Mucosa of rectum (tissue), 2 donors: ENCODE measurements at regions not wholly inside any gene's neighbourhood (a gene's known extent, or its start where the extent isn't known, plus 50 kb on each side); places are given as distances from the start of the nearest gene placed in this dataset.

Source experiments
- H3K27ac ChIP-seq, 2 donors: one replicate each; pipeline ENCODE4 v1.7.0; 2013; ENCODE audit warnings: inconsistent platforms in 2 of 2, low read depth in 2 of 2, low read length in 2 of 2
- H3K27me3 ChIP-seq, 2 donors: one replicate each; pipeline ENCODE4 v1.7.0; 2013; ENCODE audit warnings: low read length in 2 of 2; ENCODE audit not compliant: control insufficient read depth in 2 of 2, insufficient read depth in 2 of 2
- H3K36me3 ChIP-seq, 2 donors: one replicate each; pipeline ENCODE4 v1.7.0; 2013; ENCODE audit warnings: low read length in 2 of 2; ENCODE audit not compliant: control insufficient read depth in 2 of 2, insufficient read depth in 2 of 2
- H3K4me1 ChIP-seq, 2 donors: one replicate each; pipeline ENCODE4 v1.7.0; 2013; ENCODE audit warnings: low read length in 2 of 2, mild to moderate bottlenecking in 1 of 2; ENCODE audit not compliant: control insufficient read depth in 2 of 2, insufficient read depth in 2 of 2
- H3K4me3 ChIP-seq, 2 donors: one replicate each; pipeline ENCODE4 v1.7.0; 2013; ENCODE audit warnings: low read length in 2 of 2
- H3K9ac ChIP-seq, 2 donors: one replicate each; pipeline ENCODE4 v1.7.0; 2013; ENCODE audit warnings: low read length in 2 of 2, low read depth in 1 of 2, mild to moderate bottlenecking in 1 of 2
- H3K9me3 ChIP-seq, 2 donors: one replicate each; pipeline ENCODE4 v1.7.0; 2013; ENCODE audit warnings: low read length in 2 of 2; ENCODE audit not compliant: control insufficient read depth in 2 of 2
- donor health status: healthy.
- donor health status: Normal muscosa, but diverticular disease.

DNA sequence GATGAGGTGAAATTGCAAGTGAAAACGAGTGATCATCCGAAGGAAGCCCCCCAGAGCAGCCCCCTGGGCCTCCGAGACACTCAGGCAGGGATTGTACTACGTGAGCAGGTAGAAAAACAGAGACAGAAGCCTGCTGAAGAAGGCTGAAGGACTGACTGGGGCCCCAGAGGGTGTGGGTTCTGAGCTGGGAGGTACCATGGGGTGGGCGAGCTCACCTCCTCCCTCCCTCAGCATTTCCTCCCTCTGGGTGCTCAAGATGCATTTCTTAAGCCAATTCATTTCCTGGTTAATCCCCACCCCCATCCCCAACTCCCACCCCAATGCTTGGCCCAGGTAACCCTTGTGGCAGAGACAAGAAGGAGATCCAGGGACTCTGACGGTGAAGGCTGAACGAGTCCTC lies 108.7 kb downstream of the BDH1 start:
- no peaks in the 10 kb centered on the region for H3K9me3 ChIP-seq
- H3K27ac ChIP-seq: no peak overlapping the region
- H3K9ac ChIP-seq: no peak overlapping the region
- H3K4me1 ChIP-seq: no peaks in the 10 kb centered on the region
- H3K4me3 ChIP-seq: no peak overlapping the region
- H3K36me3 ChIP-seq: no peaks in the 10 kb centered on the region
- no peaks in the 10 kb centered on the region for H3K27me3 ChIP-seq

DNA sequence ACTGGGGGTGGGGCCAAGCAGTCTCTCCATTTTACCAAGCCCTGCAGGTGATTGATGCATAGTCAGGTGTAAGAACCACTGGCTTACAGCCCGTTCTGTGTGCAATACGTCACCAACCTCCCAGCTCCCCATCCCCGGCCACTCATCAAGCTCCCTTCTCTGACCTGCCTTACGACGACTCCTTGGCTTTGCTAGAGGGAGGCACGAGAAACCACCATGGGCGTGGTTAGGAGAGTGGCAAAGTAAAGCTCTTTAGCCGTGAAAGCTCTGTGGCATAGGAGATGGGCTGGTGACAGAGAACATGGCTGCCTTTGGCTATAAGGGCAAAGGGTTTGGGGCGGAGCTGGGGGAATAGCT lies 109.1 kb downstream of the BDH1 start:
- Histone ChIP-seq H3K4me1 (no peaks in the 10 kb centered on the region), H3K4me3 (no peak overlapping the region), H3K9me3 (no peaks in the 10 kb centered on the region), H3K9ac (no peak overlapping the region), H3K36me3 (no peaks in the 10 kb centered on the region), H3K27ac (no peak overlapping the region), H3K27me3 (no peaks in the 10 kb centered on the region)

DNA sequence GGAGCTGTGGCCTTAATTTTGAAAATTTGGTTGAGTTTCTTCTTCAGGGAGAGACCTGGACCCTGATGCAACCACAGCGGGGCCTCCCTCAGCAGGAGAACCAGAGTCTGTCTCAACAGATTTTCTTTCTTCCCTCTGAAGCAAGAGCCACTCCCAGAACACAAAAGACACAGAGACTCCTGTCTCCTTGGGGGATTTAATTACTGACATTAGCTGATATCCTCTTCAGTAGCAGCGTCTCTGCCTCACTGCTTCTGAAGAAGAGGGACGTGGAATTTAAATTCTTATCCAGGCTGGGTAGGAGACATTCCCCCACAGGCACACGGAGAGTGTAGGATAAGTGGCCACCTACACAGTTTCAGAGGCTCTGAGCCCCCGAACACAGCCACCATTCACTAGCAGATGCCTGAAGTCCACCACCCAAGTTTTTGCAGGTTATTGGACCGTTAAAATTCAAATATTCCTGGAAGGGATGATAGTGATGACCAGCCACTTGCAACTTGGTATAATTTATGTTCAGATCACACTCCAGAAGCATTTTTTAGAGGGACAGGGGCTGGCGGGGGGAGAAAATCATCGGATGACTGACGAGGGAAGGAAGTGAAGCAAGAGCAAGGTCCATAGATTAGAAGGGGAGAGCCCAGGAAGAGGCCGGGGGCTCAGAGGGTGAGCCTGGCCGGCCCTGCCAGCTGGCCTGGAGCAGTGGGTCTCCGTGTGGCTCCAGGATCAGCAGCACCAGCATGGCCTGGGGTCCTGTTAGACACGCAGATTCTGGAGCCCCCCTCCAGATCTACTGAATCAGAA lies 109.7 kb downstream of the BDH1 start:
- Histone ChIP-seq H3K27ac (no peak overlapping the region), H3K36me3 (no peaks in the 10 kb centered on the region)

DNA sequence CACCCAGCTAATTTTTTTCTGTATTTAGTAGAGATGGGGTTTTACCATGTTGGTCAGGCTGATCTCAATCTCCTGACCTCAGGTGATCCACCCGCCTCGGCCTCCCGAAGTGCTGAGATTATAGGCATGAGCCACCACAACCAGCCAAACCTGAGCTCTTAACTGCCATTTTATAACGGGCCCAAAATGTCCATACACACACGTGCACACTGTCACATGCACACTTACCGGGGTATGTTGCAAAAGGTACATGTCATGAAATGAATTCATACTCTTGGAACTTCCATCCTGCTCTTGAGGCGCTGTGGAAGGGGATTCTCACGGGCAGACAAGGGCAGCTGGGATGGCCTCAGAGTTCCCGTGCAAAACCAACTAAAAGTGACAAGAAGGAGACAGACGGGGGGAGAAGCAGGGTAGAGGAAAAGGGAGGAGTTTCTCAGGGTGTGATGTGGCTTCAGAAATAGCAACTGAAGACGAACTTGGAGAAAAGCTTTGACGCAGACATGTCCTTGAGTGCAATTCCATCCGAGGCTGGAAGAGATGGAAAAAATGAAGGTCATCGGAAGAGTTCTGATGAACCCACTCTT lies 110.9 kb downstream of the BDH1 start:
- no peaks in the 10 kb centered on the region for H3K9me3 ChIP-seq
- H3K4me1 ChIP-seq: no peaks in the 10 kb centered on the region
- H3K9ac ChIP-seq: no peak overlapping the region
- H3K27me3 ChIP-seq: peaks cover 0 to 3% of the 10 kb centered on the region in 2 donors
- no peak overlapping the region for H3K4me3 ChIP-seq
- H3K36me3 ChIP-seq: no peaks in the 10 kb centered on the region
- H3K27ac ChIP-seq: no peak overlapping the region

More for the DNA sequence above, 109.7 kb downstream of the BDH1 start:
- Histone ChIP-seq H3K27me3 (no peaks in the 10 kb centered on the region), H3K4me1 (no peaks in the 10 kb centered on the region), H3K9ac (no peak overlapping the region), H3K4me3 (no peak overlapping the region), H3K9me3 (no peaks in the 10 kb centered on the region)

DNA sequence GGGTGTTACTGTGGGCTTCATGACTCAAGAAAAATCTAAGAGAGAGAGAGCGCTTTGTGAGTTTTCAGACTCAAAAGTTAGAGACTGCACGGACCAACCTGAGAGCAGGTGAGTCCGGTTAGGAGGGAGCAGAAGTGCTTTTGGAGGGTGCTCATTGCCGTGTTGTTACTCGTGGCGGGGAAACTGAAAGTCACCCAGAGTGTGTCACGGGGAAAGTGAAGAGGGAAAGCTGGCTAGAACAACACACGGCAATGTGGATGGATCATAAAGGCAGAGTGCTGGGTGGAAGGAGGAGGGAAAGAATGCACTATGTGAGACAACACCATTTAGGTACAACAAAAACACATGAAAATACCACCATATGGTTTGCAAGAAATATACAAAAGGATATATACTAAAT lies 112.3 kb downstream of the BDH1 start:
- Histone ChIP-seq H3K27me3 (peaks cover 0 to 3% of the 10 kb centered on the region in 2 donors), H3K27ac (no peak overlapping the region), H3K4me3 (no peak overlapping the region), H3K4me1 (no peaks in the 10 kb centered on the region), H3K9me3 (no peaks in the 10 kb centered on the region), H3K9ac (no peak overlapping the region), H3K36me3 (no peaks in the 10 kb centered on the region)

DNA sequence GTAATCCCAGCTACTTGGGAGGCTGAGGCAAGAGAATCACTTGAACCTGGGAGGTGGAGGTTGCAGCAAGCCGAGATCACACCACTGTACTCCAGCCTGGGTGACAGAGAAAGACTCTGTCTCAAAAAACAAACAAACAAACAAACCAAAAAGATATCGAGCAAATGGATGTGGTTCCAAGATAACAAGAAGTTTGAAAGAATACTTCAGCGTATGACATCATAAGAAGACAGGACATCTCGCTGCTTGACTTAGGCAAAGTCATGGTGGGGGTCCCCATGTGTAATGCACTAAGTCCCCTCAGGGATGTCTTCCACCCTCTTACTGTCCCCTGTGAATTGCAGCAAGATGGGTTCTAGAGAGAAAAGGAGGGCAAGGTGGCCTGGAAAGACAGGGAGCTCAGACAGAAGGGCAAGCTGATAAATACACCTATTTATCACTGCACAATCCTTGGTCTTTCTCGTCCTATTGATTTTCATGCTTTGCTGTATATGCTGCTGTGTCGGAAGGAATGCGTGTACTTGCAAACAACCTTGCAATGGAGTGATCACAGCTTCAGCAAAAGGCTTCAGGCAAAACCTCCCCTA lies 115.0 kb downstream of the BDH1 start:
- no peak overlapping the region for H3K9ac ChIP-seq
- H3K9me3 ChIP-seq: no peaks in the 10 kb centered on the region
- peaks cover 0 to 3% of the 10 kb centered on the region in 2 donors for H3K27me3 ChIP-seq
- no peak overlapping the region for H3K4me3 ChIP-seq
- no peaks in the 10 kb centered on the region for H3K36me3 ChIP-seq
- no peak overlapping the region for H3K27ac ChIP-seq
- H3K4me1 ChIP-seq: no peaks in the 10 kb centered on the region

DNA sequence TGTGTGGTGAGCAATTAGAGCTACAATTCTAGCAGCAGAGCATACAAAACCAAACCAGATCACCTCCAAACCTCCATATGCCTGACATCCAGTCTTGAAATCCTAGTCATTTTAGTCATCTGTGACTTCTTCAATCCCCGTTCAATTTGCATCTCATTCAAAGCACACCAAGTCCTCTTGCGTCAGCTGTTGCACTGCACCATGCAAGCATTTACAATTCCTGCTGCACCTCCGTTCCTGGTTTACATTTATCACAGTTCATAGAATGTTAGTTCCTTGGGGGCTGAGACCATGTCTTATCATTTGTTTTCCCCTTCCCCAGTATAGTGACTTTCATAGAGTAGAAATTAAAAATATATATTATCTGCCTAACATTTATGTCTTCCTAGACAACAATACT lies 116.9 kb downstream of the BDH1 start:
- Histone ChIP-seq H3K4me1 (no peaks in the 10 kb centered on the region), H3K27ac (no peak overlapping the region), H3K4me3 (no peak overlapping the region), H3K9ac (no peak overlapping the region), H3K9me3 (no peaks in the 10 kb centered on the region), H3K27me3 (peaks cover 0 to 3% of the 10 kb centered on the region in 2 donors), H3K36me3 (no peaks in the 10 kb centered on the region)

DNA sequence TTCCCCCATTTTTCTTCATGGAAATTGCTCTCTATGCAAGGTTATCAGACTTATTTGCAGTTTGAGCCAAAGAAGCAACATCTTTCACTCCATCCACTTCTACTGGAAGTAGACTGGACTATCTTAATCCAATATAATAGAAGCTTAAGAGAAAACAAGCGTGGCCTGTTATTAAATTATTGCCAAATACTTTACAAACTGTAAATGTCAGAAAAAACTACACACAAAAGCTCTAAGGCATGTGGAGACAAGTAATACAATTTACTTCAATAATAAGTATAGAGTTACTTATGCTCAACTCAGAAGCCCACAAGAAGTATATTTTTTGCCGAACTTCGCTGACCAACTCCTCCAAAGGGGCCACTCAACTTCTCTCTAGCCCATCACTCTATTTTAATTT lies 120.3 kb downstream of the BDH1 start:
- H3K9ac ChIP-seq: no peak overlapping the region

DNA sequence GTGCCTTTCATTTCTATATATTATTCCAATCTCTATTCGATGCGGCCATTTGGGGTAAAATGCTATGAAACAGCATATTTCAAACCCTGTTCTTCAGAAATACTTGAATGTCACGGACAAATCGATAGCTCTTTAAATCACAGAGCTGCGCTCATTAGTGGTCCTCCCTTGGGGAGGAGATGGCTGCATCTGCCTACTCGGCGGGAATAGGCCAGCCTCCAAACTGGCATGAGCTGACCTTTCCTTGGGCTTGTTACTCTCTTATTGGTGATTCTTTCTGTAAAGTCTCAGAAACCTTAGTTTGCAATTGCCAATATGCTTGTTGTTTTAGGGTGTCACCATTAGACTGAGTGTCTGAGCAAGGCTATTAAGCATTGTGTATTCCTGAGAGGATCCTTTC lies 120.9 kb downstream of the BDH1 start:
- Histone ChIP-seq H3K27ac (no peak overlapping the region), H3K9ac (no peak overlapping the region), H3K36me3 (no peaks in the 10 kb centered on the region), H3K9me3 (no peaks in the 10 kb centered on the region), H3K27me3 (peaks cover 0 to 3% of the 10 kb centered on the region in 2 donors), H3K4me1 (no peaks in the 10 kb centered on the region), H3K4me3 (no peak overlapping the region)

More for the DNA sequence above, 120.3 kb downstream of the BDH1 start:
- Histone ChIP-seq H3K4me1 (no peaks in the 10 kb centered on the region), H3K27me3 (peaks cover 0 to 3% of the 10 kb centered on the region in 2 donors), H3K9me3 (no peaks in the 10 kb centered on the region), H3K4me3 (no peak overlapping the region), H3K27ac (no peak overlapping the region), H3K36me3 (no peaks in the 10 kb centered on the region)

DNA sequence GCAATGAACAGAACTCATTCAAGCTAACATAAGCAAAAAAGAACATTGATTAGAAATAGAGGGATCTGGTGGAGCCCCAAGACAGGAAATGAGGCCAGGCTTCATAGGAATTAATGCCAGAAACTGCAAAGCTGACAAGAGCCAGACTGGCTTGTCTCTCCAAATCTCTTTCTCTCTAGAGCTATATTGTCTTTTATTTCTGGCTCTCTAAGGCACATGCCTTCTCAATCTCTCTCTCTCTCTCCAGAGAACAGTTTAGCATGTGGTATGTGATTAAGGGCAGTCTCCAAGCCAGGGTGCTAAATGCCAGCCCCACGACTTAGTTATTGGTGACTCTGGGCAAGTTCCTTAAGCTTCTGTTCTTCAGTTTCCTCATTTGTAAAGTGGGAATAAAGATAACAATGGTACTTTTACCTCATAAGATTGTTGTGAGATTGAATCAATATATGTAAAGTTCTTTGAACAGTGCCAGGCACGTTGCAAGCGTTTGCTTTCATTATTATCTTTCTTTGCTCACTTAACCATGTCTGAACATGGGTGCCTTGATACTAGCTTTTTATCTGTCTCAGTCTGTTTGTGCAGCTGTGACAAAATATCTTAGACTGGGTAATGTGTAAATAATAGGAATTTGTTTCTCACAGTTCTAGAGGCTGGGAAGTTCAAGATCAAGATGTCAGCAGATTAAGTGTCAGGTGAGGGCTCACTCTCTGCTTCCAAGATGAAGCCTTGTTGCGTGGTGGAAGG lies 123.2 kb downstream of the BDH1 start:
- Histone ChIP-seq H3K36me3 (no peaks in the 10 kb centered on the region), H3K4me3 (no peak overlapping the region), H3K27me3 (peaks cover 0 to 3% of the 10 kb centered on the region in 2 donors), H3K9me3 (no peaks in the 10 kb centered on the region), H3K27ac (no peak overlapping the region), H3K9ac (no peak overlapping the region), H3K4me1 (peaks cover 5 to 6% of the 10 kb centered on the region in 2 donors)
